ENCODE measurements at regions not wholly inside any gene's neighbourhood (a gene's known extent, or its start where the extent isn't known, plus 50 kb on each side); places are given as distances from the start of the nearest gene placed in this dataset.
A peak's percentile ranks its signal among the peaks of the same experiment; 100 is the strongest.

DNA sequence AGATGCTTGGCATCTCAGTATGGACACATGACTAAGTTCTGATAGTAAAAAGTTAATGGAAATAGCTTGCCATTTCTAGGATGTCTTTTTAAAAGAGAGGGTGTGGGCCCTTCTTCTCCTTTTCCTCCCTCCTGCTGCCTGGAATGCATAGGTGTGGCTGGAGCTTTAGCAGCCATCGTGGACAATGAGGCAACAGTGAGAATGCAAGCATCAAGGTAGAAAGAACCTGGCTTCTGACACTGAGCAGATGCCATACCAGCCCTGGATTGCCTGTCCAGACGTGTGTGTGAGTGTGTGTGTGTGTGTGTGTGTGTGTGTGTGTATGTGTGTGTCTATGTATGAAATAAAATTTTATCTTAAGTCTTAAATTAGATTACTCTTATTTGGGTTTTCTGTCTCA is 660.1 kb downstream of the XIRP2 start:
- no peak overlapping the region for H3K27ac ChIP-seq
- TF ChIP-seq, protein P1, sequence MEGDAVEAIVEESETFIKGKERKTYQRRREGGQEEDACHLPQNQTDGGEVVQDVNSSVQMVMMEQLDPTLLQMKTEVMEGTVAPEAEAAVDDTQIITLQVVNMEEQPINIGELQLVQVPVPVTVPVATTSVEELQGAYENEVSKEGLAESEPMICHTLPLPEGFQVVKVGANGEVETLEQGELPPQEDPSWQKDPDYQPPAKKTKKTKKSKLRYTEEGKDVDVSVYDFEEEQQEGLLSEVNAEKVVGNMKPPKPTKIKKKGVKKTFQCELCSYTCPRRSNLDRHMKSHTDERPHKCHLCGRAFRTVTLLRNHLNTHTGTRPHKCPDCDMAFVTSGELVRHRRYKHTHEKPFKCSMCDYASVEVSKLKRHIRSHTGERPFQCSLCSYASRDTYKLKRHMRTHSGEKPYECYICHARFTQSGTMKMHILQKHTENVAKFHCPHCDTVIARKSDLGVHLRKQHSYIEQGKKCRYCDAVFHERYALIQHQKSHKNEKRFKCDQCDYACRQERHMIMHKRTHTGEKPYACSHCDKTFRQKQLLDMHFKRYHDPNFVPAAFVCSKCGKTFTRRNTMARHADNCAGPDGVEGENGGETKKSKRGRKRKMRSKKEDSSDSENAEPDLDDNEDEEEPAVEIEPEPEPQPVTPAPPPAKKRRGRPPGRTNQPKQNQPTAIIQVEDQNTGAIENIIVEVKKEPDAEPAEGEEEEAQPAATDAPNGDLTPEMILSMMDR (conservative IDR thresholded peaks at IDR 0.05) = no peak

DNA sequence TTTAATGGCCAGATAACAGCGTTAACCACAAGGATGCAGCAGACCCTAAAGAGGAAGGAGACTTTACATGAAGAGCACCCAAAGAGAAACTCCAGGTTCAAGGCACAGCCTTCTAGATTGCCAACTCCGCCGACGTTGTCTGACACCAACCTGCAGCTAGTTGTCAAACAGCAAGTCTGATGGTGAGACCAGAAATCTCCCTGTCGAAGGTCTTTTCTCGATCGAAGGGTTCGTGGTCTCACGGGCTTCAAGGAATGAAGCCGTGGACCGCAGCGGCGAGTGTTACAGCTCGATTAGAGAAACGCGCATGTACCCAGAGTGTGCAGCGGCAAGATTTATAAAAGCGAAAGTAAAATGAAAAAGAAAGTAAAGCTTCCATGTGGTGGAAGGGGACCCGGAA is 656.3 kb downstream of the XIRP2 start:
- no peak overlapping the region for H3K27ac ChIP-seq
- TF ChIP-seq, protein P1 (conservative IDR thresholded peaks at IDR 0.05) = no peak

DNA sequence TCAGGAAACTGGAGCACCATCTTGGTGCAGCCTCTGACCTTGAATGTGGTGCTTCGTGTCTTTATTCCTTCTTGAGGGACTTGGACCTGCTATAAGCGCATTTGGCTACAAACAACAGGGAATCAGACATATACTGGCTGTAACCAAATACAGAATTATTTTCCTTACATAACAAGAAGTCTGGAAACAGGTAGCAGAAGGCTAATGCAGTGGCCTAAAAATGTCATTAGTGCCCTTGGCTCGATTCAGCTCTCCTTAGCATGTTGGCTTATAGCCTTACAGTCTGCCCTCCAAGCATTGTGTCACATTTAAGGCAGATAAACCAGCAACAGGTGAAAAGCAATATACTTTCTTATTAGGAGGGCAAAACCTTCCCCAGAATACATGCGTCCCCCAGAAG is 655.4 kb downstream of the XIRP2 start:
- no peak overlapping the region for H3K27ac ChIP-seq
- TF ChIP-seq, protein P1 (conservative IDR thresholded peaks at IDR 0.05) = no peak

DNA sequence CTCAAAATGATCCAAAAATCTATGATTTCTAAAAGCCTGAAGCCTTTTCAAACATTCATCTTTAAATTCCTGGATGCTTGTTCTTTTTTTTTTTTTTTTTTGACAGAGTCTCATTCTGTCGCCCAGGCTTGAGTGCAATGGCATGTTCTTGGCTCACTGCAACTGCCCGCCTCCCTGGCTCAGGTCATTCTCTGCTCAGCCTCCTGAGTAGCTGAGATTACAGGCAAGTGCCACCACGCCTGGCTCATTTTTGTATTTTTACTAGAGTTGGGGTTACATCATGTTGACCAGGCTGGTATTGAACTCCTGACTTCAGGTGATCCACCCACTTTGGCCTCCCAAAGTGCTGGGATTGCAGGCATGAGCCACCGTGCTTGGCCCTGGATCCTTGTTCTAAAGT is 649.5 kb downstream of the XIRP2 start:
- no peak overlapping the region for H3K27ac ChIP-seq
- TF ChIP-seq, protein P1 (conservative IDR thresholded peaks at IDR 0.05) = no peak

DNA sequence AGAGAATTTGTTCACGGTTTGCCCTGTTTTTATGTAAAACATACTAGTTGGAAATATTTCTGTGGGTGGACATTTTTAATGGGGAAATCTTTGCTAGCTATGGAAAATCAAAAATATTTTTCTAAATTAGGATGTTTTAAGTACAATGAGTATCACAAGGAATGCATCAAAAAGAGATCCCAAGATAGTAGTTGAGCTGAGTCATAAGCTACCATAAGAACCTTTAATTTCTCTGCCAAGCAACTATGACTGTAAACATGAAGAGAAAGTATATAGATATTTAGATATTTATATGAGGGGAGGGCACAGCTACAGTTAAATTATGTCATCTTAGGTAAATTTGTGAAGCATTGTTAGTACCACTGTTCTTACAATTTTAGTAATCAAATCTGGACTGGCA is 646.2 kb downstream of the XIRP2 start:
- no peak overlapping the region for H3K27ac ChIP-seq
- TF ChIP-seq, protein P1 (conservative IDR thresholded peaks at IDR 0.05) = no peak

DNA sequence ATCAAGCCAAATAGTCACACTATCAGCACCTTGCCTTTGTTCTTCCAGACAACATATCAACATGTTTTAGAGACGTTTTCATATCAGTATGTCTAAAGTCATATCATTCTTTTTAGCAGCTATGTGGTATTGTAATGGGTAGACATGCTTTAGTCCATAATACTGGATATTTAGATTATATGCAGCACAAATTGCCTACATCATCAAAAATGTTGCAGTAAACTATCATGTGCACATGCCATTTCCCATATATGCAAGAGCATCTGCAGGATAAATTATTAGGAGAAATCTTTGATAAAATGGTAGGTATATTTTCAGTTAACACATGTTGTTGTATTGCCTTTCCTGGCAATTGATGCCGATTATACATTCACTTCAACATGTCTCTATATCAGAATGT is 636.5 kb downstream of the XIRP2 start:
- H3K27ac ChIP-seq = no peak overlapping the region
- TF ChIP-seq, protein P1 (conservative IDR thresholded peaks at IDR 0.05) = no peak

DNA sequence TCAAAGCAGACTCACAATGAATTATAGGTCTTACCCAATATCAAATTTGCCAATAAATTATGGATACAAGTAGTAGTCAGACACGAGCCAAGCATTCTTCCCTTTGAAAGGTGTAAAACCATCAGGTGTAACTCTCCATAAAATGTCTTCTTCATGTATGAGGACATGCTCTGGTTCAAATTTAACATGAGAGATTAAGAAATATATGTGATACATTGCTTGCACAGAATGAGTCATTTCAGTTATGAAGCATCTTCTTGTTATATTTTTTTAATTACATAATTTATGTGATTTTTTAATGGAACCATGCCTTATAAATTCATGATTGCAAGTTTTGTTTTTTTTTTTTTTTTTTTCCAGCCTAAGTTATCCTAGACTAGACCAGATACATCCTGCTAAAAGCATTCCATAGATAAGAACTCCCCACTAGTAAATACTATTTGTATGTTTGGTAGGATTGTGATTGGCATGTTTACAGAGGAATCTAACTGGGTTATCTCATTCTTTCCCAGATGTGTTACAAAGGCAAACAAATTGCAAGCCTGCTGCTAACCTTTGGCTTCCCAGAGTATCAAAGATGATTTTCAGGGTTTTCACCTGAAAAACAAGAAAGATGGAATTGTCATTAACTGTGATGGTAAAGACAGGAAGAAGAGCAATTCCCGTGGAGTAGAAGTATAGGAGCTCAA is 621.9 kb downstream of the XIRP2 start:
- TF ChIP-seq, protein P1 (conservative IDR thresholded peaks at IDR 0.05) = no peak
- peak overlapping the region; percentile 25; the same call in 1 of the 2 replicates for H3K27ac ChIP-seq

Data from VCaP (cell line).